Mesenchymal stem cell (in vitro differentiated cells and primary cell): ENCODE measurements at regions not wholly inside any gene's neighbourhood (a gene's known extent, or its start where the extent isn't known, plus 50 kb on each side); places are given as distances from the start of the nearest gene placed in this dataset.

ENCODE experiments used
- DNase-seq: peaks from one replicate; pipeline ENCODE4 v3.0.0-alpha.2; 2013
- H2AFZ ChIP-seq: one replicate; pipeline ENCODE4 v1.6.1; 2013; ENCODE audit warnings: low read depth, mild to moderate bottlenecking, control low read depth, inconsistent platforms, low read length, moderate library complexity
- H2AK5ac ChIP-seq: 2 replicates; pipeline ENCODE4 v1.6.1; 2013; ENCODE audit warnings: low read length, moderate library complexity, mild to moderate bottlenecking, inconsistent platforms; ENCODE audit not compliant: severe bottlenecking
- H2BK120ac ChIP-seq: one replicate; pipeline ENCODE4 v1.6.1; 2013; ENCODE audit warnings: low read depth, mild to moderate bottlenecking, inconsistent platforms, low read length, moderate library complexity
- H2BK12ac ChIP-seq, 2 experiments: one replicate each; pipeline ENCODE4 v1.6.1; 2013; ENCODE audit warnings: inconsistent platforms in 2 of 2, low read length in 2 of 2, mild to moderate bottlenecking in 2 of 2, moderate library complexity in 2 of 2, control low read depth in 1 of 2
- H2BK15ac ChIP-seq: one replicate; pipeline ENCODE4 v1.6.1; 2013; ENCODE audit warnings: mild to moderate bottlenecking, low read depth, inconsistent platforms; ENCODE audit not compliant: poor library complexity, severe bottlenecking
- H2BK5ac ChIP-seq: 2 replicates; pipeline ENCODE4 v1.6.1; 2013; ENCODE audit warnings: low read depth, mild to moderate bottlenecking, low read length, control low read depth, inconsistent platforms; ENCODE audit not compliant: poor library complexity, severe bottlenecking
- H3K14ac ChIP-seq, 2 experiments: one replicate each; pipeline ENCODE4 v1.6.1; 2013; ENCODE audit warnings: inconsistent platforms in 2 of 2, low read length in 2 of 2, control low read depth in 1 of 2, mild to moderate bottlenecking in 1 of 2, moderate library complexity in 1 of 2
- H3K18ac ChIP-seq, 2 experiments: one replicate each; pipeline ENCODE4 v1.6.1; 2013; ENCODE audit warnings: inconsistent platforms in 2 of 2, low read length in 2 of 2, control low read depth in 1 of 2, low read depth in 1 of 2, mild to moderate bottlenecking in 1 of 2
- H3K23ac ChIP-seq, 2 experiments: one replicate each; pipeline ENCODE4 v1.6.1; 2013; ENCODE audit warnings: inconsistent platforms in 2 of 2, low read length in 2 of 2, mild to moderate bottlenecking in 2 of 2, moderate library complexity in 2 of 2, control low read depth in 1 of 2
- H3K27ac ChIP-seq: 2 replicates; pipeline ENCODE4 v1.5.1; 2013; ENCODE audit warnings: mild to moderate bottlenecking, moderate library complexity, low read length, control low read depth, inconsistent platforms; ENCODE audit not compliant: poor library complexity, severe bottlenecking
- H3K27me3 ChIP-seq, 2 experiments: 2 replicates each; pipeline versions ENCODE4 v1.6.1 to v1.7.0; 2013; ENCODE audit warnings: low read length in 2 of 2, mild to moderate bottlenecking in 2 of 2, moderate library complexity in 2 of 2, control low read depth in 1 of 2, inconsistent platforms in 1 of 2; ENCODE audit not compliant: control insufficient read depth in 1 of 2, insufficient read depth in 1 of 2
- H3K36me3 ChIP-seq, 2 experiments: 2 replicates each; pipeline versions ENCODE4 v1.6.1 to v1.7.0; 2013; ENCODE audit warnings: low read length in 2 of 2, control low read depth in 1 of 2, inconsistent platforms in 1 of 2, low read depth in 1 of 2, mild to moderate bottlenecking in 1 of 2; ENCODE audit not compliant: insufficient read depth in 2 of 2, control insufficient read depth in 1 of 2
- H3K4ac ChIP-seq, 2 experiments: one replicate each; pipeline ENCODE4 v1.6.1; 2013; ENCODE audit warnings: inconsistent platforms in 2 of 2, low read length in 2 of 2, mild to moderate bottlenecking in 2 of 2, moderate library complexity in 2 of 2, control low read depth in 1 of 2, low read depth in 1 of 2
- H3K4me1 ChIP-seq: 2 replicates; pipeline ENCODE4 v1.6.1; 2013; ENCODE audit warnings: low read depth, low read length, control low read depth; ENCODE audit not compliant: control insufficient read depth, insufficient read depth
- H3K4me2 ChIP-seq: 2 replicates; pipeline ENCODE4 v1.6.1; 2013; ENCODE audit warnings: low read length, mild to moderate bottlenecking, inconsistent platforms; ENCODE audit not compliant: poor library complexity, severe bottlenecking
- H3K4me3 ChIP-seq, 2 experiments: 2 replicates each; pipeline versions ENCODE4 v1.5.1 to v1.7.0; 2013; ENCODE audit warnings: low read length in 2 of 2, mild to moderate bottlenecking in 2 of 2, control low read depth in 1 of 2, low read depth in 1 of 2; ENCODE audit not compliant: insufficient read depth in 1 of 2
- H3K79me1 ChIP-seq: replicated peaks from 2 replicates; pipeline ENCODE4 v1.6.1; 2013; ENCODE audit warnings: mild to moderate bottlenecking, control low read depth, low read length, inconsistent platforms; ENCODE audit not compliant: poor library complexity, severe bottlenecking
- H3K9ac ChIP-seq: 2 replicates; pipeline ENCODE4 v1.7.0; 2013; ENCODE audit warnings: mild to moderate bottlenecking, low read length, moderate library complexity
- H3K9me3 ChIP-seq: 2 replicates; pipeline ENCODE4 v1.7.0; 2013; ENCODE audit warnings: mild to moderate bottlenecking, low read length; ENCODE audit not compliant: control insufficient read depth
- H4K8ac ChIP-seq: one replicate; pipeline ENCODE4 v1.6.1; 2013; ENCODE audit warnings: inconsistent platforms, mild to moderate bottlenecking, low read length, moderate library complexity
- H4K91ac ChIP-seq: one replicate; pipeline ENCODE4 v1.6.1; 2013; ENCODE audit warnings: mild to moderate bottlenecking, low read length, inconsistent platforms
- WGBS: methylation state at CpG from one replicate; pipeline ENCODE4 v1.1.7; 2013; ENCODE audit warnings: mixed read lengths; 5-methylcytosine and 5-hydroxymethylcytosine counted together

GRCh38 chr5:86814315-86814714 is 196.6 kb downstream of the COX7C start:
- Histone ChIP-seq H3K4me2 (no peak overlapping the region), H3K36me3 (no peaks in the 10 kb centered on the region), H3K4me1 (no peaks in the 10 kb centered on the region), H3K4ac (no peak overlapping the region), H2BK12ac (no peak overlapping the region), H2BK5ac (no peak overlapping the region), H2AFZ (no peak overlapping the region), H3K14ac (no peak overlapping the region), H3K18ac (no peak overlapping the region), H4K91ac (no peak overlapping the region), H2AK5ac (no peak overlapping the region), H3K27ac (no peak overlapping the region), H2BK15ac (no peak overlapping the region), H3K27me3 (no peaks in the 10 kb centered on the region), H4K8ac (no peak overlapping the region), H3K79me1 (no peaks in the 10 kb centered on the region), H3K9ac (no peak overlapping the region), H3K4me3 (no peak overlapping the region), H3K9me3 (no peaks in the 10 kb centered on the region), H3K23ac (no peak overlapping the region), H2BK120ac (no peak overlapping the region)
- WGBS = 89% methylated on average over 1 of the region's 1 CpG
- DNase-seq = no peak

DNA sequence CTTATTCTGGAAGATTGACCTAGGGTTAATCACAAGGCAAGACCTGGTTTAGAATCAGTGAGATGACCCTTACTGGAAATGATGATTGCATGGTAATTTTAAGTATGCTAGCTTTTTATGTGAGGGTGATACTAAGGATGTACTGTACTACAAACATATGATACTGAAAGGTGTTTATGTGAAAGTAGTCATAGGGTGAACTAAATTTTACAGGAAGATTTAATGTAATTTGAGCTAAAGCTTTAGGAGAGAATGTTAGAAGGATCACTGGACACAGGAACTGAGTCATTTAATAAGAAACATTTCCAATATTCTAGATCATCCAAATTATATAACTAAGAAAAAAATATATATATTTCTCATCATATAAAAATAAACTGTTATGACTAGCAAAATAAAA is 197.2 kb downstream of the COX7C start:
- Histone ChIP-seq H2AFZ (no peak overlapping the region), H3K9me3 (no peaks in the 10 kb centered on the region), H2BK15ac (no peak overlapping the region), H3K18ac (no peak overlapping the region), H4K8ac (no peak overlapping the region), H2BK5ac (no peak overlapping the region), H3K27ac (no peak overlapping the region), H3K14ac (no peak overlapping the region), H3K4ac (no peak overlapping the region), H3K27me3 (no peaks in the 10 kb centered on the region), H3K4me2 (no peak overlapping the region), H4K91ac (no peak overlapping the region), H2AK5ac (no peak overlapping the region), H3K79me1 (no peaks in the 10 kb centered on the region), H3K4me1 (no peaks in the 10 kb centered on the region), H3K36me3 (no peaks in the 10 kb centered on the region), H2BK120ac (no peak overlapping the region), H2BK12ac (no peak overlapping the region), H3K23ac (no peak overlapping the region), H3K4me3 (no peak overlapping the region), H3K9ac (no peak overlapping the region)
- DNase-seq = no peak

GRCh38 chr5:86824637-86825036 is 206.9 kb downstream of the COX7C start:
- H3K23ac ChIP-seq = no peak overlapping the region

GRCh38 chr5:86831128-86831527 is 213.4 kb downstream of the COX7C start:
- no peak overlapping the region for H2BK15ac ChIP-seq
- H3K4me2 ChIP-seq = no peak overlapping the region
- H2BK12ac ChIP-seq = no peak overlapping the region
- no peak overlapping the region for H3K14ac ChIP-seq
- no peak overlapping the region for H2AK5ac ChIP-seq
- no peak overlapping the region for H4K91ac ChIP-seq
- no peaks in the 10 kb centered on the region for H3K27me3 ChIP-seq
- H3K23ac ChIP-seq = no peak overlapping the region
- no peak overlapping the region for H3K4me3 ChIP-seq
- no peaks in the 10 kb centered on the region for H3K36me3 ChIP-seq
- H2BK120ac ChIP-seq = no peak overlapping the region
- no peak overlapping the region for H4K8ac ChIP-seq
- no peaks in the 10 kb centered on the region for H3K9me3 ChIP-seq
- no peaks in the 10 kb centered on the region for H3K4me1 ChIP-seq
- H2BK5ac ChIP-seq = no peak overlapping the region
- H3K27ac ChIP-seq = no peak overlapping the region
- no peak for DNase-seq
- H2AFZ ChIP-seq = no peak overlapping the region
- H3K9ac ChIP-seq = no peak overlapping the region
- H3K18ac ChIP-seq = no peak overlapping the region
- H3K4ac ChIP-seq = no peak overlapping the region
- H3K79me1 ChIP-seq = no peaks in the 10 kb centered on the region

More at GRCh38 chr5:86824637-86825036, 206.9 kb downstream of the COX7C start:
- H4K8ac ChIP-seq = no peak overlapping the region
- no peak overlapping the region for H3K9ac ChIP-seq
- no peak overlapping the region for H2AFZ ChIP-seq
- H2BK15ac ChIP-seq = no peak overlapping the region
- no peak overlapping the region for H3K27ac ChIP-seq
- no peak overlapping the region for H2BK5ac ChIP-seq
- no peak overlapping the region for H3K14ac ChIP-seq
- 79% methylated on average over 1 of the region's 2 CpGs for WGBS
- no peaks in the 10 kb centered on the region for H3K79me1 ChIP-seq
- no peak overlapping the region for H2BK12ac ChIP-seq
- H3K27me3 ChIP-seq = no peaks in the 10 kb centered on the region
- DNase-seq = no peak
- no peak overlapping the region for H3K4me3 ChIP-seq
- H4K91ac ChIP-seq = no peak overlapping the region
- H2BK120ac ChIP-seq = no peak overlapping the region
- no peak overlapping the region for H3K4me2 ChIP-seq
- H3K9me3 ChIP-seq = no peaks in the 10 kb centered on the region
- H3K36me3 ChIP-seq = no peaks in the 10 kb centered on the region
- H3K4ac ChIP-seq = no peak overlapping the region
- H3K18ac ChIP-seq = no peak overlapping the region
- H2AK5ac ChIP-seq = no peak overlapping the region
- H3K4me1 ChIP-seq = no peaks in the 10 kb centered on the region
